Body of pancreas (tissue), 4 donors: ENCODE measurements at regions not wholly inside any gene's neighbourhood (a gene's known extent, or its start where the extent isn't known, plus 50 kb on each side); places are given as distances from the start of the nearest gene placed in this dataset.

Experiments
- POLR2A ChIP-seq, 3 donors: fragments of 450-650 bp; IDR thresholded peaks; one replicate each; pipeline ENCODE4 v1.6.1; 2016; ENCODE audit warnings: antibody characterized with exemption in 3 of 3, mild to moderate bottlenecking in 2 of 3
- TF ChIP-seq, protein P1 (sequence below), 7 experiments: fragments of 450-650 bp in 4 of 7; fragments of 200-600 bp in 3 of 7; sonication (generic) in 3 of 7; IDR thresholded peaks; one replicate each; pipeline ENCODE4 v1.5.1; 2016 to 2019; ENCODE audit warnings: antibody characterized with exemption in 7 of 7

GRCh38 chr2:188677142-188677541 is 297.0 kb upstream of the COL3A1 start:
- TF ChIP-seq POLR2A (IDR thresholded peaks at IDR 0.05): no peak
- TF ChIP-seq, protein P1, sequence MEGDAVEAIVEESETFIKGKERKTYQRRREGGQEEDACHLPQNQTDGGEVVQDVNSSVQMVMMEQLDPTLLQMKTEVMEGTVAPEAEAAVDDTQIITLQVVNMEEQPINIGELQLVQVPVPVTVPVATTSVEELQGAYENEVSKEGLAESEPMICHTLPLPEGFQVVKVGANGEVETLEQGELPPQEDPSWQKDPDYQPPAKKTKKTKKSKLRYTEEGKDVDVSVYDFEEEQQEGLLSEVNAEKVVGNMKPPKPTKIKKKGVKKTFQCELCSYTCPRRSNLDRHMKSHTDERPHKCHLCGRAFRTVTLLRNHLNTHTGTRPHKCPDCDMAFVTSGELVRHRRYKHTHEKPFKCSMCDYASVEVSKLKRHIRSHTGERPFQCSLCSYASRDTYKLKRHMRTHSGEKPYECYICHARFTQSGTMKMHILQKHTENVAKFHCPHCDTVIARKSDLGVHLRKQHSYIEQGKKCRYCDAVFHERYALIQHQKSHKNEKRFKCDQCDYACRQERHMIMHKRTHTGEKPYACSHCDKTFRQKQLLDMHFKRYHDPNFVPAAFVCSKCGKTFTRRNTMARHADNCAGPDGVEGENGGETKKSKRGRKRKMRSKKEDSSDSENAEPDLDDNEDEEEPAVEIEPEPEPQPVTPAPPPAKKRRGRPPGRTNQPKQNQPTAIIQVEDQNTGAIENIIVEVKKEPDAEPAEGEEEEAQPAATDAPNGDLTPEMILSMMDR (IDR thresholded peaks at IDR 0.05): no peak
